GM23248 (cell line): ENCODE measurements at regions not wholly inside any gene's neighbourhood (a gene's known extent, or its start where the extent isn't known, plus 50 kb on each side); places are given as distances from the start of the nearest gene placed in this dataset.
"Not testable (repeated sequence)": the region's sequence is repeated elsewhere in the genome, so short reads cannot be mapped to it uniquely, and the experiment has no call there.

Source experiments
- DNase-seq: peaks from one replicate; pipeline ENCODE4 v3.0.0-alpha.2; 2015
- H2AFZ ChIP-seq: fragments of 200-600 bp; sonication (generic); 2 replicates; pipeline ENCODE4 v1.6.1; 2016; ENCODE audit warnings: antibody characterized with exemption
- H3F3A ChIP-seq: fragments of 200-600 bp; sonication (generic); 2 replicates; pipeline ENCODE4 v1.6.1; 2016; ENCODE audit warnings: mild to moderate bottlenecking, antibody characterized with exemption, mixed run types; ENCODE audit not compliant: insufficient read depth
- H3K27ac ChIP-seq: fragments of 200-600 bp; sonication (generic); 2 replicates; pipeline ENCODE4 v1.5.1; 2016; ENCODE audit warnings: mild to moderate bottlenecking
- H3K27me3 ChIP-seq: fragments of 200-600 bp; sonication (generic); replicated peaks from 2 replicates; pipeline ENCODE4 v1.6.1; 2016; ENCODE audit warnings: mild to moderate bottlenecking; ENCODE audit not compliant: insufficient read depth
- H3K36me3 ChIP-seq: fragments of 200-600 bp; sonication (generic); 2 replicates; pipeline ENCODE4 v1.6.1; 2016; ENCODE audit warnings: low read depth, mild to moderate bottlenecking
- H3K4me1 ChIP-seq: fragments of 200-600 bp; sonication (generic); 2 replicates; pipeline ENCODE4 v1.6.1; 2016; ENCODE audit warnings: mild to moderate bottlenecking; ENCODE audit not compliant: insufficient read depth
- H3K4me2 ChIP-seq: fragments of 200-600 bp; sonication (generic); one replicate; pipeline ENCODE4 v1.6.1; 2016; ENCODE audit warnings: mild to moderate bottlenecking; ENCODE audit not compliant: unreplicated experiment
- H3K4me3 ChIP-seq: fragments of 200-600 bp; sonication (generic); 2 replicates; pipeline ENCODE4 v1.5.1; 2016; ENCODE audit warnings: mild to moderate bottlenecking
- H3K79me2 ChIP-seq: fragments of 200-600 bp; sonication (generic); 2 replicates; pipeline ENCODE4 v1.6.1; 2016; ENCODE audit warnings: mild to moderate bottlenecking; ENCODE audit not compliant: insufficient read depth
- H3K9ac ChIP-seq: fragments of 200-600 bp; sonication (generic); 2 replicates; pipeline ENCODE4 v1.6.1; 2016; ENCODE audit warnings: mild to moderate bottlenecking
- H3K9me2 ChIP-seq: fragments of 200-600 bp; sonication (generic); 2 replicates; pipeline ENCODE4 v1.6.1; 2016; ENCODE audit warnings: mixed run types, mild to moderate bottlenecking, moderate library complexity; ENCODE audit not compliant: insufficient read depth
- H3K9me3 ChIP-seq: fragments of 200-600 bp; sonication (generic); one replicate; pipeline ENCODE4 v1.6.1; 2017; ENCODE audit warnings: low read depth
- H4K20me1 ChIP-seq: fragments of 200-600 bp; sonication (generic); 2 replicates; pipeline ENCODE4 v1.6.0; 2016; ENCODE audit not compliant: insufficient read depth
- EZH2 ChIP-seq: fragments of 200-600 bp; sonication (generic); IDR thresholded peaks from 2 replicates; pipeline ENCODE4 v1.6.1; 2018; ENCODE audit warnings: antibody characterized with exemption, mild to moderate bottlenecking; ENCODE audit not compliant: insufficient read depth, poor library complexity, severe bottlenecking
- EZH2phosphoT487 ChIP-seq: fragments of 200-600 bp; sonication (generic); IDR thresholded peaks from 2 replicates; pipeline ENCODE4 v1.6.1; 2018; ENCODE audit warnings: antibody characterized with exemption, moderate library complexity, mild to moderate bottlenecking, low read depth; ENCODE audit not compliant: insufficient read depth
- WGBS, 2 experiments: methylation state at CpG; one replicate each; pipeline ENCODE4 v1.1.6; 2015 to 2017; ENCODE audit warnings: low lambda C conversion rate in 2 of 2, low coverage in 1 of 2; ENCODE audit errors: missing lambda C conversion rate in 2 of 2; 5-methylcytosine and 5-hydroxymethylcytosine counted together
- in situ Hi-C: fragments of 300-500 bp; cut with MboI; formaldehyde crosslinking; loops from 2 replicates; pipeline ENCODE4 v1.15.0; 2020

- H4K20me1 ChIP-seq, result no peaks in the 10 kb centered on the region
- no peak overlapping the region for H3K9ac ChIP-seq
- no peak for TF ChIP-seq EZH2
- no peak for TF ChIP-seq EZH2phosphoT487
- WGBS, 2 experiments, result 59 to 67% methylated on average over 11 of the region's 11 CpGs
- H3K36me3 ChIP-seq, result no peaks in the 10 kb centered on the region
- in situ Hi-C loops, result no loop called here
- H3K27ac ChIP-seq, result no peak overlapping the region
- no peaks in the 10 kb centered on the region for H3K4me1 ChIP-seq
- no peak overlapping the region for H2AFZ ChIP-seq
- H3F3A ChIP-seq, result no peaks in the 10 kb centered on the region
- peaks cover 8% of the 10 kb centered on the region for H3K27me3 ChIP-seq
- no peak overlapping the region for H3K4me3 ChIP-seq
- no peaks in the 10 kb centered on the region for H3K79me2 ChIP-seq
- no peak overlapping the region for H3K4me2 ChIP-seq
- H3K9me2 ChIP-seq, result no peaks in the 10 kb centered on the region
- no peak for DNase-seq
- H3K9me3 ChIP-seq, result no peaks in the 10 kb centered on the region
Measured at GRCh38 chr14:96710060-96710666, 87.0 kb upstream of the VRK1 start.

GRCh38 chr14:96711559-96712267 lies 85.5 kb upstream of the VRK1 start:
- H3K36me3 ChIP-seq, result no peaks in the 10 kb centered on the region
- no peak overlapping the region for H3K4me2 ChIP-seq
- no peaks in the 10 kb centered on the region for H4K20me1 ChIP-seq
- H3F3A ChIP-seq, result no peaks in the 10 kb centered on the region
- H3K4me3 ChIP-seq, result no peak overlapping the region
- no peaks in the 10 kb centered on the region for H3K79me2 ChIP-seq
- WGBS, 2 experiments, result 58 to 64% methylated on average over 14 to 15 of the region's 15 CpGs
- no peaks in the 10 kb centered on the region for H3K4me1 ChIP-seq
- TF ChIP-seq EZH2, result no peak
- TF ChIP-seq EZH2phosphoT487, result no peak
- no peaks in the 10 kb centered on the region for H3K9me3 ChIP-seq
- no peak overlapping the region for H3K27ac ChIP-seq
- no peak for DNase-seq
- H3K9ac ChIP-seq, result no peak overlapping the region
- in situ Hi-C loops, result no loop called here
- no peaks in the 10 kb centered on the region for H3K9me2 ChIP-seq
- peaks cover 8% of the 10 kb centered on the region for H3K27me3 ChIP-seq
- no peak overlapping the region for H2AFZ ChIP-seq

- no peaks in the 10 kb centered on the region for H3K79me2 ChIP-seq
- no peak overlapping the region for H3K27ac ChIP-seq
- in situ Hi-C loops, result no loop called here
- H3K36me3 ChIP-seq, result no peaks in the 10 kb centered on the region
- no peak for TF ChIP-seq EZH2phosphoT487
- no peak for TF ChIP-seq EZH2
- DNase-seq, result no peak
- H3K4me1 ChIP-seq, result no peaks in the 10 kb centered on the region
- no peaks in the 10 kb centered on the region for H3K9me2 ChIP-seq
- H4K20me1 ChIP-seq, result no peaks in the 10 kb centered on the region
- no peak overlapping the region for H3K4me2 ChIP-seq
- H3K4me3 ChIP-seq, result no peak overlapping the region
- H3K9ac ChIP-seq, result no peak overlapping the region
- H3F3A ChIP-seq, result no peaks in the 10 kb centered on the region
- 6 to 9% methylated on average over 7 of the region's 7 CpGs for WGBS, 2 experiments
- no peaks in the 10 kb centered on the region for H3K9me3 ChIP-seq
- H2AFZ ChIP-seq, result no peak overlapping the region
- H3K27me3 ChIP-seq, result peaks cover 3% of the 10 kb centered on the region
Measured at GRCh38 chr14:96713426-96713825, 83.8 kb upstream of the VRK1 start.

- in situ Hi-C loops, result not testable (repeated sequence)
Measured at GRCh38 chr14:96714537-96714936, 82.6 kb upstream of the VRK1 start.

More at GRCh38 chr14:96714537-96714936, 82.6 kb upstream of the VRK1 start:
- not testable (repeated sequence) for H3K79me2 ChIP-seq, H3K36me3 ChIP-seq, H3K27me3 ChIP-seq, H3K9me2 ChIP-seq, DNase-seq, H4K20me1 ChIP-seq, H3K27ac ChIP-seq, H3K4me3 ChIP-seq, H3K4me2 ChIP-seq, H3F3A ChIP-seq, H3K9ac ChIP-seq, H3K4me1 ChIP-seq, H2AFZ ChIP-seq, H3K9me3 ChIP-seq
- 50 to 55% methylated on average over 10 of the region's 10 CpGs for WGBS, 2 experiments
